Esophagus muscularis mucosa (tissue), 3 donors: ENCODE measurements at regions not wholly inside any gene's neighbourhood (a gene's known extent, or its start where the extent isn't known, plus 50 kb on each side); places are given as distances from the start of the nearest gene placed in this dataset.

Experiments
- CTCF ChIP-seq, 3 experiments: fragments of 200-600 bp in 2 of 3; fragments of 450-650 bp in 1 of 3; sonication (generic) in 2 of 3; IDR thresholded peaks; one replicate each; pipeline ENCODE4 v1.5.1; 2017 to 2019; ENCODE audit warnings: antibody characterized with exemption in 3 of 3, mild to moderate bottlenecking in 2 of 3, moderate library complexity in 1 of 3
- POLR2AphosphoS5 ChIP-seq, 2 donors: sonication (generic); formaldehyde crosslinking; IDR thresholded peaks; one replicate each; pipeline ENCODE4 v1.6.1; 2017; ENCODE audit warnings: antibody characterized with exemption in 2 of 2

- TF ChIP-seq CTCF (IDR thresholded peaks at IDR 0.05) (no peak), POLR2AphosphoS5 (IDR thresholded peaks at IDR 0.05) (no peak)
Observed at GRCh38 chr15:31828594-31828993, 201.7 kb upstream of the CHRNA7 start.
